A673 (cell line): ENCODE measurements at regions not wholly inside any gene's neighbourhood (a gene's known extent, or its start where the extent isn't known, plus 50 kb on each side); places are given as distances from the start of the nearest gene placed in this dataset.
A peak's percentile ranks its signal among the peaks of the same experiment; 100 is the strongest.

Experiments
- BruUV-seq: library from RNA; stranded (reverse); fragments of 400-500 nt; replicated peaks from 2 replicates; lab custom pipeline; 2021; lab: Mats Ljungman, UMichigan
- CTCF ChIA-PET: fragments of 300-600 bp; sonication (Branson Sonifier 250); formaldehyde crosslinking; loops from one replicate; lab custom pipeline; 2022; ENCODE audit warnings: antibody characterized with exemption; lab: Charles Lee
- POLR2A ChIA-PET: fragments of 300-600 bp; sonication (Branson Sonifier 250); formaldehyde crosslinking; loops from one replicate; lab custom pipeline; 2022; ENCODE audit warnings: antibody characterized with exemption; ENCODE audit not compliant: low non-redundant PET; lab: Charles Lee
- DNase-seq: peaks from one replicate; pipeline ENCODE4 v3.0.0-alpha.2; 2015; ENCODE audit warnings: low spot score
- H3K27ac ChIP-seq: fragments of 200-600 bp; sonication (generic); 2 replicates; pipeline ENCODE4 v1.5.1; 2016; ENCODE audit warnings: mixed run types, low read depth, mild to moderate bottlenecking, mixed read lengths, antibody characterized with exemption, low read length; ENCODE audit not compliant: poor library complexity, severe bottlenecking
- H3K27me3 ChIP-seq: fragments of 200-600 bp; sonication (generic); replicated peaks from 2 replicates; pipeline ENCODE4 v1.6.1; 2017; ENCODE audit warnings: mixed run types, low read depth, mild to moderate bottlenecking, mixed read lengths, antibody characterized with exemption, low read length; ENCODE audit not compliant: insufficient read depth, poor library complexity
- H3K36me3 ChIP-seq: fragments of 200-600 bp; sonication (generic); 2 replicates; pipeline ENCODE4 v1.6.1; 2016; ENCODE audit warnings: mixed run types, mild to moderate bottlenecking, mixed read lengths, antibody characterized with exemption, low read length; ENCODE audit not compliant: insufficient read depth, poor library complexity, severe bottlenecking
- H3K4me1 ChIP-seq: fragments of 200-600 bp; sonication (generic); 2 replicates; pipeline ENCODE4 v1.6.1; 2017; ENCODE audit warnings: mixed run types, mild to moderate bottlenecking, mixed read lengths, antibody characterized with exemption, low read length; ENCODE audit not compliant: insufficient read depth, poor library complexity, severe bottlenecking
- H3K4me3 ChIP-seq: fragments of 200-600 bp; sonication (generic); 2 replicates; pipeline ENCODE4 v1.5.1; 2016; ENCODE audit warnings: low read depth, mixed run types, mild to moderate bottlenecking, mixed read lengths, low read length; ENCODE audit not compliant: poor library complexity, severe bottlenecking
- H3K9me3 ChIP-seq: fragments of 200-600 bp; sonication (generic); 2 replicates; pipeline ENCODE4 v1.6.1; 2016; ENCODE audit warnings: mixed run types, low read depth, mild to moderate bottlenecking, mixed read lengths, antibody characterized with exemption, low read length; ENCODE audit not compliant: poor library complexity, severe bottlenecking
- CTCF ChIP-seq: fragments of 300-800, 200-600 bp; sonication (generic); conservative IDR thresholded peaks from 2 replicates; pipeline ENCODE4 v1.5.1; 2017; ENCODE audit warnings: low read depth, mild to moderate bottlenecking, antibody characterized with exemption, low read length, moderate library complexity, mixed read lengths
- EZH2 ChIP-seq: fragments of 200-600 bp; sonication (generic); IDR thresholded peaks from 2 replicates; pipeline ENCODE4 v1.6.1; 2017; ENCODE audit warnings: borderline replicate concordance, low read depth, mild to moderate bottlenecking, mixed read lengths, antibody characterized with exemption, low read length; ENCODE audit not compliant: poor library complexity, severe bottlenecking
- intact Hi-C: fragments of 100-400 bp; cut with micrococcal nuclease; formaldehyde crosslinking; loops from one replicate; pipeline ENCODE4 v1.10.0; 2022; ENCODE audit not compliant: unreplicated experiment

GRCh38 chr3:76735152-76735551, 304.7 kb upstream of the ROBO2 start:
- no peaks in the 10 kb centered on the region for H3K36me3 ChIP-seq
- POLR2A ChIA-PET, result no interaction called here
- H3K4me1 ChIP-seq, result no peaks in the 10 kb centered on the region
- H3K9me3 ChIP-seq, result no peaks in the 10 kb centered on the region
- no peak overlapping the region for H3K27ac ChIP-seq
- no peaks in the 10 kb centered on the region for H3K27me3 ChIP-seq
- CTCF ChIA-PET, result no interaction called here
- intact Hi-C loops, result no loop called here
- no peak overlapping the region for H3K4me3 ChIP-seq
- TF ChIP-seq EZH2, result no peak
- no peak for TF ChIP-seq CTCF
- BruUV-seq, result no TSS peak
- DNase-seq, result no peak

GRCh38 chr3:76753599-76753998, 286.3 kb upstream of the ROBO2 start:
- no TSS peak for BruUV-seq
- Histone ChIP-seq H3K27me3 (no peaks in the 10 kb centered on the region), H3K36me3 (no peaks in the 10 kb centered on the region), H3K4me1 (peaks cover 16% of the 10 kb centered on the region), H3K9me3 (no peaks in the 10 kb centered on the region), H3K4me3 (no peak overlapping the region), H3K27ac (no peak overlapping the region)
- intact Hi-C loops, result loop anchor here (2.0 to 10.0 kb wide), 2 partner anchors 57 to 281 kb away; no protein-coding TSS in a partner anchor
- DNase-seq, result peak; percentile 48
- ChIA-PET POLR2A (no interaction called here), CTCF (no interaction called here)
- TF ChIP-seq EZH2, result no peak
- peak; percentile 58 for TF ChIP-seq CTCF

GRCh38 chr3:76754247-76754646, 285.7 kb upstream of the ROBO2 start:
- peaks cover 16% of the 10 kb centered on the region for H3K4me1 ChIP-seq
- no peak overlapping the region for H3K4me3 ChIP-seq
- no peak for DNase-seq
- no peaks in the 10 kb centered on the region for H3K9me3 ChIP-seq
- peak overlapping the region; percentile 10 for H3K27ac ChIP-seq
- no TSS peak for BruUV-seq
- ChIA-PET POLR2A (interaction anchor here (0.5 kb wide), 1 partner anchor 104 kb away, joined by 3 read pairs; no protein-coding TSS in a partner anchor), CTCF (no interaction called here)
- H3K27me3 ChIP-seq, result no peaks in the 10 kb centered on the region
- intact Hi-C loops, result loop anchor here (10.0 kb wide), 1 partner anchor 281 kb away; no protein-coding TSS in a partner anchor
- H3K36me3 ChIP-seq, result no peaks in the 10 kb centered on the region
- TF ChIP-seq EZH2 (no peak), CTCF (no peak)
